CD4-positive, alpha-beta T cell (primary cell): ENCODE measurements at regions not wholly inside any gene's neighbourhood (a gene's known extent, or its start where the extent isn't known, plus 50 kb on each side); places are given as distances from the start of the nearest gene placed in this dataset.

ENCODE experiments used
- ATAC-seq: fragments of 200-7000 bp; cut with Tn5 transposase; one replicate; pipeline ENCODE4 v1.10.0; 2022; ENCODE audit warnings: mild to moderate bottlenecking; ENCODE audit not compliant: poor library complexity
- CTCF ChIA-PET: fragments of 350-600 bp; sonication (Branson Sonifier 250); formaldehyde crosslinking; loops from one replicate; lab custom pipeline; 2021; ENCODE audit warnings: antibody characterized with exemption, inconsistent platforms; lab: Charles Lee
- POLR2A ChIA-PET: fragments of 350-600 bp; sonication (Branson Sonifier 250); formaldehyde crosslinking; loops from one replicate; lab custom pipeline; 2021; ENCODE audit warnings: antibody characterized with exemption, inconsistent platforms; lab: Charles Lee
- DNase-seq, 14 experiments: peaks; one replicate each; pipeline ENCODE4 v3.0.0-alpha.2; 2013 to 2020; ENCODE audit warnings: mixed read lengths in 2 of 14
- H3K27ac ChIP-seq, 2 donors: one replicate each; pipeline versions ENCODE4 v1.5.1 to v1.7.0; 2013; ENCODE audit warnings: low read length in 2 of 2, low read depth in 1 of 2, mild to moderate bottlenecking in 1 of 2
- H3K27me3 ChIP-seq, 2 experiments: 1 replicate in 1 of 2; 2 replicates in 1 of 2; pipeline versions ENCODE4 v1.6.1 to v1.7.0; 2013; ENCODE audit warnings: low read length in 2 of 2, control low read depth in 1 of 2, mild to moderate bottlenecking in 1 of 2, moderate library complexity in 1 of 2; ENCODE audit not compliant: insufficient read depth in 2 of 2, control insufficient read depth in 1 of 2
- H3K36me3 ChIP-seq: one replicate; pipeline ENCODE4 v1.6.1; 2013; ENCODE audit warnings: low read length, control low read depth; ENCODE audit not compliant: insufficient read depth
- H3K4me1 ChIP-seq: one replicate; pipeline ENCODE4 v1.6.1; 2013; ENCODE audit warnings: low read length, control low read depth; ENCODE audit not compliant: insufficient read depth
- H3K4me3 ChIP-seq: one replicate; pipeline ENCODE4 v1.5.1; 2013; ENCODE audit warnings: mild to moderate bottlenecking, low read length, moderate library complexity
- H3K9me3 ChIP-seq, 2 experiments: 1 replicate in 1 of 2; 2 replicates in 1 of 2; pipeline versions ENCODE4 v1.6.1 to v1.7.0; 2013; ENCODE audit warnings: low read length in 2 of 2, mild to moderate bottlenecking in 2 of 2, control low read depth in 1 of 2, moderate library complexity in 1 of 2; ENCODE audit not compliant: control insufficient read depth in 1 of 2, insufficient read depth in 1 of 2
- H3K27ac Mint-ChIP-seq: one replicate; pipeline ENCODE4 v1.8.0; 2020; ENCODE audit warnings: mixed read lengths
- H3K27me3 Mint-ChIP-seq: one replicate; pipeline ENCODE4 v1.8.0; 2021; ENCODE audit warnings: mixed read lengths
- H3K36me3 Mint-ChIP-seq: one replicate; pipeline ENCODE4 v1.8.0; 2021; ENCODE audit warnings: low read depth, mixed read lengths
- H3K4me1 Mint-ChIP-seq: one replicate; pipeline ENCODE4 v1.8.0; 2021; ENCODE audit warnings: low read depth, mixed read lengths
- H3K4me3 Mint-ChIP-seq: one replicate; pipeline ENCODE4 v1.8.0; 2020; ENCODE audit warnings: mild to moderate bottlenecking, mixed read lengths
- H3K9me3 Mint-ChIP-seq: one replicate; pipeline ENCODE4 v1.8.0; 2020; ENCODE audit warnings: mixed read lengths
- intact Hi-C, 2 experiments: fragments of 100-400 bp; cut with DNase I in 1 of 2; cut with micrococcal nuclease in 1 of 2; formaldehyde crosslinking; loops; one replicate each; pipeline versions ENCODE4 v1.15.1 to v1.9.0; 2023 to 2025; cut with DNase I, micrococcal nuclease
- TF ChIP-seq, protein P1 (sequence below): fragments of 200-600 bp; IDR thresholded peaks from one replicate; pipeline ENCODE4 v1.8.0; 2022; ENCODE audit warnings: antibody characterized with exemption, mild to moderate bottlenecking

DNA sequence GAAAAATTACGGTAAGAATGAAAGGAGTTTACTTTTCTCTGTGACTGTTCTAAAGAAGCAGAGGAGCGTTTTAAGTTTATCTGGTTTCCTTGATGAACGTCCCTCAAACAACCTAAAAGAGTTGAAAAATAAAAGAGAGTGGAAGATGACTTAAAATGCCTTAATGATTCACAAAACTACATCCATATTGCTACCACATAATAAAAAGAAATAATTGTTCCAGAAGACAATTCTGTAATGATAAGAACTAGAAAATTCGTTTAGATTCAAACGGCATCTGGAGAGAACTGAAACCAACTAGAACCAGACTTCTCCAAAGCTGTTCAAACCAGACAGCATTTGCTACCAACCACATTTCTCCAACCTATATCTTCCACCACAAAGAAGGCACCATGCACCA, 68.1 kb downstream of the TEKT4 start:
- Mint-ChIP-seq H3K4me1 (no peaks in the 10 kb centered on the region), H3K4me3 (no peak overlapping the region), H3K27me3 (peaks cover 62% of the 10 kb centered on the region), H3K27ac (no peak overlapping the region), H3K36me3 (no peaks in the 10 kb centered on the region), H3K9me3 (no peaks in the 10 kb centered on the region)
- ATAC-seq, result no peak
- CTCF ChIA-PET, result no interaction called here
- H3K27me3 ChIP-seq, result peaks cover 0 to 12% of the 10 kb centered on the region in 2 experiments
- no peak overlapping the region for H3K4me3 ChIP-seq
- H3K4me1 ChIP-seq, result no peaks in the 10 kb centered on the region
- DNase-seq, result no peak
- H3K9me3 ChIP-seq, result no peaks in the 10 kb centered on the region
- intact Hi-C loops, result no loop called here
- no peak overlapping the region for H3K27ac ChIP-seq
- TF ChIP-seq, protein P1, sequence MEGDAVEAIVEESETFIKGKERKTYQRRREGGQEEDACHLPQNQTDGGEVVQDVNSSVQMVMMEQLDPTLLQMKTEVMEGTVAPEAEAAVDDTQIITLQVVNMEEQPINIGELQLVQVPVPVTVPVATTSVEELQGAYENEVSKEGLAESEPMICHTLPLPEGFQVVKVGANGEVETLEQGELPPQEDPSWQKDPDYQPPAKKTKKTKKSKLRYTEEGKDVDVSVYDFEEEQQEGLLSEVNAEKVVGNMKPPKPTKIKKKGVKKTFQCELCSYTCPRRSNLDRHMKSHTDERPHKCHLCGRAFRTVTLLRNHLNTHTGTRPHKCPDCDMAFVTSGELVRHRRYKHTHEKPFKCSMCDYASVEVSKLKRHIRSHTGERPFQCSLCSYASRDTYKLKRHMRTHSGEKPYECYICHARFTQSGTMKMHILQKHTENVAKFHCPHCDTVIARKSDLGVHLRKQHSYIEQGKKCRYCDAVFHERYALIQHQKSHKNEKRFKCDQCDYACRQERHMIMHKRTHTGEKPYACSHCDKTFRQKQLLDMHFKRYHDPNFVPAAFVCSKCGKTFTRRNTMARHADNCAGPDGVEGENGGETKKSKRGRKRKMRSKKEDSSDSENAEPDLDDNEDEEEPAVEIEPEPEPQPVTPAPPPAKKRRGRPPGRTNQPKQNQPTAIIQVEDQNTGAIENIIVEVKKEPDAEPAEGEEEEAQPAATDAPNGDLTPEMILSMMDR, result no peak
- POLR2A ChIA-PET, result no interaction called here
- H3K36me3 ChIP-seq, result no peaks in the 10 kb centered on the region

DNA sequence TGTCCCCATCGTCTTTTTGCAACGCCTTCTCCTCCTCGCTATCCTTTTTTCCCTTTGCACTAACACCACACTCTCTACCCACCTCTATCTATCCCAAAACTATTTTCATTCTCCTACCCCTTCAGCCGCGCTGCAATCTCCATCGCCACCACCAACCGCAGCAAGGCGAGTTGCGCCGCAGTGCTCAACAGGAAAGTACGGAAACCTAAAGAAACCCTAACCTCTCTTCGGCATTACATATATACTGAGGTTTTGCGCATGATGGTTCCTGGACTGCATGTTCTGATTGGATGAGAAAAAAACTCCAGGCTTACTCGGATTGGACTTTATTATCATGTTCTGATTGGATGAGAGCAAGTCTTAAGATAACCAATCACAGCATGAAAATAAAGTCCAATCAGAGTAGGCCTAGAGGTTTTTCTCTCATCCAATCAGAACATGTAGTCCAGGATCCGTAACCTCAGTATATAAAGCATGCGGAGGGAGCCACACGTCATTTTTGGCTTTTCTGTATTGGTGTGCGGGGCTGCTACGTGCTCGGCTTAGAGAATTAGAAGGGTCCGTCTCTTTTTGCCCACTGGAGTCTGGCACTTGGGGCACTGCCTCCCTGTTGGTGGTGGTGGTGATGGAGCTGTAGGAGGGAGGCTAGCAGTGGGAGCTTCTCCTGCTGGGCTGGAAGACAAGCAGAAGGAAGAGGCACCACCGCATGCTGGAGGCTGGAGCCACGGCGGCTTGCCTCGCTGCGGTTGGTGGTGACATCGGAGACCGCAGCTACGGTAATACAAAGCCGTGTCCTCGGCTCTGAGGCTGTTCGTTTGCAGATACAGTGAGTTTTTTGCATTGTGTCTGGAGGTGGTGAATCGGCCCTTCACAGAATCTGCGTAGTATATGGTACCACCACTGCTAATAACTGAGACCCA, 76.1 kb downstream of the TEKT4 start:
- no peak overlapping the region for H3K4me3 ChIP-seq
- intact Hi-C loops, result no loop called here
- ATAC-seq, result no peak
- no peak for DNase-seq
- H3K27ac Mint-ChIP-seq, result no peak overlapping the region
- H3K9me3 ChIP-seq, result peaks cover 0 to 4% of the 10 kb centered on the region in 2 experiments
- CTCF ChIA-PET, result no interaction called here
- no peak overlapping the region for H3K4me3 Mint-ChIP-seq
- no peaks in the 10 kb centered on the region for H3K36me3 Mint-ChIP-seq
- TF ChIP-seq, protein P1, result no peak
- H3K4me1 ChIP-seq, result no peaks in the 10 kb centered on the region
- POLR2A ChIA-PET, result no interaction called here
- H3K27ac ChIP-seq, result no peak overlapping the region
- H3K27me3 ChIP-seq, result no peaks in the 10 kb centered on the region
- no peaks in the 10 kb centered on the region for H3K4me1 Mint-ChIP-seq
- H3K36me3 ChIP-seq, result no peaks in the 10 kb centered on the region
- peaks cover 51% of the 10 kb centered on the region for H3K27me3 Mint-ChIP-seq
- H3K9me3 Mint-ChIP-seq, result peaks cover 4% of the 10 kb centered on the region

DNA sequence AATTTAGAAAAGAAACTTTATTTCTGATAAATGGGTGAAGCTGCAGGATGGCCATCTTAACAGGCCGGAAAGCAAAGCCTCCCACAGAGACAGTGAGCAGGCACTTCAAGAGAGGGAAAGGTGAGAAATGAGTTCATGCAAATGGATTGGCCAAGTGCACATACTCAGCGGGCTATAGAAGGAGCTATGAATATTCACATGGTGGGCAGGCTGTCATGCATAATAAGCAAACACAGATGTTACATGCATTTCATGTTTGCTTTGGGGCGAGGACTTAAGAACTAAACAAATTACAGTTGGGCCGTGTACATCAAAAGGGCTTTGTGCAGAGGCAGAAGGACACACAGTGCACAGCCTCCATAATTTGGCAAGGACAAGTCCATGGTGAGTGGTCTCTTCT, 69.8 kb upstream of the MAL start:
- no peak for ATAC-seq
- Mint-ChIP-seq H3K4me1 (no peaks in the 10 kb centered on the region), H3K36me3 (no peaks in the 10 kb centered on the region), H3K27me3 (peaks cover 72% of the 10 kb centered on the region), H3K4me3 (no peak overlapping the region), H3K9me3 (no peaks in the 10 kb centered on the region), H3K27ac (no peak overlapping the region)
- H3K9me3 ChIP-seq, result no peaks in the 10 kb centered on the region
- POLR2A ChIA-PET, result no interaction called here
- no peak overlapping the region for H3K4me3 ChIP-seq
- peaks cover 8 to 13% of the 10 kb centered on the region in 2 experiments for H3K27me3 ChIP-seq
- H3K4me1 ChIP-seq, result no peaks in the 10 kb centered on the region
- DNase-seq, result no peak
- intact Hi-C loops, result no loop called here
- CTCF ChIA-PET, result no interaction called here
- TF ChIP-seq, protein P1, result no peak
- no peak overlapping the region for H3K27ac ChIP-seq
- no peaks in the 10 kb centered on the region for H3K36me3 ChIP-seq
